GM12878 (cell line): ENCODE measurements at regions not wholly inside any gene's neighbourhood (a gene's known extent, or its start where the extent isn't known, plus 50 kb on each side); places are given as distances from the start of the nearest gene placed in this dataset.

Experiments
- ATF7 ChIP-seq: fragments of 450-650 bp; IDR thresholded peaks from 2 replicates; pipeline ENCODE4 v1.6.1; 2016; ENCODE audit warnings: low read depth, mild to moderate bottlenecking
- BACH1 ChIP-seq: fragments of 450-650 bp; IDR thresholded peaks from 2 replicates; pipeline ENCODE4 v1.6.1; 2017; ENCODE audit warnings: mild to moderate bottlenecking, borderline replicate concordance
- CBFB ChIP-seq: IDR thresholded peaks from 2 replicates; pipeline ENCODE4 v1.6.1; 2016; ENCODE audit warnings: antibody characterized with exemption, low read depth
- FOS ChIP-seq: IDR thresholded peaks from 3 replicates; pipeline ENCODE4 v1.6.1; 2011; ENCODE audit warnings: borderline replicate concordance; ENCODE audit not compliant: insufficient read length; ENCODE audit errors: extremely low read depth
- JUND ChIP-seq: IDR thresholded peaks from 2 replicates; pipeline ENCODE4 v1.6.1; 2012; ENCODE audit warnings: low read depth, mild to moderate bottlenecking, low read length, improper control_type of control experiment, moderate library complexity
- PAX5 ChIP-seq: IDR thresholded peaks from 2 replicates; pipeline ENCODE4 v1.6.1; 2011; ENCODE audit warnings: low read depth, low read length, borderline replicate concordance
- POLR2A ChIP-seq: IDR thresholded peaks from 2 replicates; pipeline ENCODE4 v1.6.1; 2011; ENCODE audit warnings: low read depth, mild to moderate bottlenecking, low read length
- SMC3 ChIP-seq: IDR thresholded peaks from 2 replicates; pipeline ENCODE4 v1.6.1; 2011; ENCODE audit warnings: low read length, improper control_type of control experiment, borderline replicate concordance
- SREBF2 ChIP-seq: IDR thresholded peaks from 2 replicates; pipeline ENCODE4 v1.6.1; 2012; ENCODE audit warnings: mild to moderate bottlenecking, low read length
- ZNF217 ChIP-seq: fragments of 450-650 bp; IDR thresholded peaks from 2 replicates; pipeline ENCODE4 v1.6.1; 2017; ENCODE audit warnings: antibody characterized with exemption, mild to moderate bottlenecking
- TF ChIP-seq, protein P1 (sequence below): fragments of 450-650 bp; IDR thresholded peaks from 2 replicates; pipeline ENCODE4 v1.6.1; 2016; ENCODE audit warnings: mild to moderate bottlenecking
- TF ChIP-seq, protein P2 (sequence below), 3 experiments: IDR thresholded peaks in 2 of 3; conservative IDR thresholded peaks in 1 of 3; 2 replicates each; pipeline ENCODE4 v1.5.1; 2011; ENCODE audit warnings: low read depth in 3 of 3, low read length in 3 of 3, mild to moderate bottlenecking in 3 of 3, control low read depth in 2 of 3, moderate library complexity in 2 of 3, inconsistent platforms in 1 of 3, mixed read lengths in 1 of 3; ENCODE audit not compliant: control insufficient read depth in 2 of 3, insufficient read depth in 1 of 3; ENCODE audit errors: extremely low read depth in 1 of 3
- TF ChIP-seq, protein P3 (sequence below): IDR thresholded peaks from 2 replicates; pipeline ENCODE4 v1.6.1; 2011; ENCODE audit warnings: mild to moderate bottlenecking, low read depth, low read length, moderate library complexity; ENCODE audit not compliant: insufficient replicate concordance

DNA sequence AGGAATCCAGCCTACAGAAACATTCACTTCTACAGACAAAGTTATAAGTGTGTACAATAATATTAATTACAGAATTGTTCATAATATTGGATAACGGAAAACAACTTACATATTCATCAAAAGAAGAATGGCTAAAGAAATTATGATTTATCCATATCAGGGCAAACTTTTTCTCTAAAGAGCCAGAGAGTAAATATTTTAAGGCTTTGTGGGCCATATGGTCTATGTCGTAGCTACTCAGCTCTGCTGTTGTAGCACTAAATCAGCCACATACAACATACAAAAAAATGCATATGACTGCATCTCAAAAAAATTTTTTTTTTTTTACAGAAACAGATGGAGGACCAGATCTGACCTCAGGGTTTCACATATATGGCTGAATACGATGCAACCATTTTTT is 96.7 kb upstream of the GALNT18 start:
- no peak for TF ChIP-seq POLR2A
- TF ChIP-seq, protein P1, sequence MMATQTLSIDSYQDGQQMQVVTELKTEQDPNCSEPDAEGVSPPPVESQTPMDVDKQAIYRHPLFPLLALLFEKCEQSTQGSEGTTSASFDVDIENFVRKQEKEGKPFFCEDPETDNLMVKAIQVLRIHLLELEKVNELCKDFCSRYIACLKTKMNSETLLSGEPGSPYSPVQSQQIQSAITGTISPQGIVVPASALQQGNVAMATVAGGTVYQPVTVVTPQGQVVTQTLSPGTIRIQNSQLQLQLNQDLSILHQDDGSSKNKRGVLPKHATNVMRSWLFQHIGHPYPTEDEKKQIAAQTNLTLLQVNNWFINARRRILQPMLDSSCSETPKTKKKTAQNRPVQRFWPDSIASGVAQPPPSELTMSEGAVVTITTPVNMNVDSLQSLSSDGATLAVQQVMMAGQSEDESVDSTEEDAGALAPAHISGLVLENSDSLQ = no peak
- TF ChIP-seq, protein P2, sequence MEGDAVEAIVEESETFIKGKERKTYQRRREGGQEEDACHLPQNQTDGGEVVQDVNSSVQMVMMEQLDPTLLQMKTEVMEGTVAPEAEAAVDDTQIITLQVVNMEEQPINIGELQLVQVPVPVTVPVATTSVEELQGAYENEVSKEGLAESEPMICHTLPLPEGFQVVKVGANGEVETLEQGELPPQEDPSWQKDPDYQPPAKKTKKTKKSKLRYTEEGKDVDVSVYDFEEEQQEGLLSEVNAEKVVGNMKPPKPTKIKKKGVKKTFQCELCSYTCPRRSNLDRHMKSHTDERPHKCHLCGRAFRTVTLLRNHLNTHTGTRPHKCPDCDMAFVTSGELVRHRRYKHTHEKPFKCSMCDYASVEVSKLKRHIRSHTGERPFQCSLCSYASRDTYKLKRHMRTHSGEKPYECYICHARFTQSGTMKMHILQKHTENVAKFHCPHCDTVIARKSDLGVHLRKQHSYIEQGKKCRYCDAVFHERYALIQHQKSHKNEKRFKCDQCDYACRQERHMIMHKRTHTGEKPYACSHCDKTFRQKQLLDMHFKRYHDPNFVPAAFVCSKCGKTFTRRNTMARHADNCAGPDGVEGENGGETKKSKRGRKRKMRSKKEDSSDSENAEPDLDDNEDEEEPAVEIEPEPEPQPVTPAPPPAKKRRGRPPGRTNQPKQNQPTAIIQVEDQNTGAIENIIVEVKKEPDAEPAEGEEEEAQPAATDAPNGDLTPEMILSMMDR (IDR thresholded peaks at IDR 0.05 in 2 of 3, conservative IDR thresholded peaks at IDR 0.05 in 1 of 3; ENCODE audit: control insufficient read depth in 2 of 3, extremely low read depth in 1 of 3, insufficient read depth in 1 of 3, low read depth in 3 of 3, low read length in 3 of 3) = no peak
- no peak for TF ChIP-seq ATF7
- no peak for TF ChIP-seq CBFB
- no peak for TF ChIP-seq FOS
- TF ChIP-seq PAX5 = no peak
- no peak for TF ChIP-seq BACH1
- no peak for TF ChIP-seq JUND
- TF ChIP-seq, protein P3, sequence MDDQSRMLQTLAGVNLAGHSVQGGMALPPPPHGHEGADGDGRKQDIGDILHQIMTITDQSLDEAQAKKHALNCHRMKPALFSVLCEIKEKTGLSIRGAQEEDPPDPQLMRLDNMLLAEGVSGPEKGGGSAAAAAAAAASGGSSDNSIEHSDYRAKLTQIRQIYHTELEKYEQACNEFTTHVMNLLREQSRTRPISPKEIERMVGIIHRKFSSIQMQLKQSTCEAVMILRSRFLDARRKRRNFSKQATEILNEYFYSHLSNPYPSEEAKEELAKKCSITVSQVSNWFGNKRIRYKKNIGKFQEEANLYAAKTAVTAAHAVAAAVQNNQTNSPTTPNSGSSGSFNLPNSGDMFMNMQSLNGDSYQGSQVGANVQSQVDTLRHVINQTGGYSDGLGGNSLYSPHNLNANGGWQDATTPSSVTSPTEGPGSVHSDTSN = no peak
- TF ChIP-seq SREBF2 = no peak
- no peak for TF ChIP-seq ZNF217
- TF ChIP-seq SMC3 = no peak
